KMS-11 (cell line): ENCODE measurements at regions not wholly inside any gene's neighbourhood (a gene's known extent, or its start where the extent isn't known, plus 50 kb on each side); places are given as distances from the start of the nearest gene placed in this dataset.
"Not testable (repeated sequence)": the region's sequence is repeated elsewhere in the genome, so short reads cannot be mapped to it uniquely, and the experiment has no call there.

Experiments
- H2AFZ ChIP-seq: fragments of 200-600 bp; sonication (generic); 2 replicates; pipeline ENCODE4 v1.6.1; 2016; ENCODE audit warnings: antibody characterized with exemption, mixed run types, low read depth
- H3K27ac ChIP-seq: fragments of 200-600 bp; sonication (generic); 2 replicates; pipeline ENCODE4 v1.6.1; 2016; ENCODE audit warnings: mild to moderate bottlenecking, mixed run types
- H3K27me3 ChIP-seq: fragments of 200-600 bp; sonication (generic); 2 replicates; pipeline ENCODE4 v1.6.1; 2017; ENCODE audit warnings: mild to moderate bottlenecking, low read depth, mixed run types, moderate library complexity; ENCODE audit not compliant: insufficient read depth
- H3K36me3 ChIP-seq: fragments of 200-600 bp; sonication (generic); 2 replicates; pipeline ENCODE4 v1.6.1; 2017; ENCODE audit warnings: mild to moderate bottlenecking, mixed run types; ENCODE audit not compliant: insufficient read depth
- H3K4me1 ChIP-seq: fragments of 200-600 bp; sonication (generic); 2 replicates; pipeline ENCODE4 v1.6.1; 2016; ENCODE audit warnings: mild to moderate bottlenecking, low read depth, mixed run types; ENCODE audit not compliant: poor library complexity, severe bottlenecking
- H3K4me2 ChIP-seq: fragments of 200-600 bp; sonication (generic); 2 replicates; pipeline ENCODE4 v1.7.0; 2016; ENCODE audit warnings: mild to moderate bottlenecking, mixed run types
- H3K4me3 ChIP-seq: fragments of 200-600 bp; sonication (generic); IDR thresholded peaks from 2 replicates; pipeline ENCODE4 v1.6.1; 2017; ENCODE audit warnings: low read depth, low read length, mixed read lengths; ENCODE audit not compliant: insufficient read depth
- H3K79me2 ChIP-seq: fragments of 200-600 bp; sonication (generic); 2 replicates; pipeline ENCODE4 v1.6.1; 2016; ENCODE audit warnings: low read depth, mixed run types; ENCODE audit not compliant: insufficient read depth
- H3K9ac ChIP-seq: fragments of 200-600 bp; sonication (generic); 2 replicates; pipeline ENCODE4 v1.6.1; 2016; ENCODE audit warnings: mild to moderate bottlenecking, mixed run types
- H4K20me1 ChIP-seq: fragments of 200-600 bp; sonication (generic); 2 replicates; pipeline ENCODE4 v1.6.1; 2016; ENCODE audit warnings: mild to moderate bottlenecking, mixed run types; ENCODE audit not compliant: insufficient read depth
- TF ChIP-seq, protein P1 (sequence below): fragments of 200-600 bp; sonication (generic); conservative IDR thresholded peaks from 2 replicates; pipeline ENCODE4 v1.6.1; 2017; ENCODE audit warnings: low read depth, mild to moderate bottlenecking, antibody characterized with exemption, low read length, moderate library complexity, mixed read lengths

DNA sequence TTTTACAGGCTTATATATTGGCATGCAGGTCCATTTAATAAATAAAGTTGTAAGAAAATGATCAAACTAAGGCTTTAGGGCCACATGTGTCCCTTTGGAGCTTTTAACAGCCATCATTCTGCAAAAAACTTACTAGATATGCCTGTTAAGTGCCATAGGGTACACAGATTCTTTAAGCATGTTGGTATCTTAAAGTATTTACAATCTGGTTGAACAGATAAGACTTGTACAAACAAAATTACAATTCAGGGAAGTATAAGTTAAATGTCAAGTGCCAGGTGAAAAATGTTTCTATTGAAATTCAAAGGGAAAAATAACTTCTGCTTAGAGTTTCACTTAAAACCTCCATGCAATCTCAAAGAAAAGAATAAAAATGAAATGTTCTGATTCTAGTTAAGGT lies 558.4 kb upstream of the ST8SIA4 start:
- H3K36me3 ChIP-seq: no peaks in the 10 kb centered on the region
- no peaks in the 10 kb centered on the region for H3K27me3 ChIP-seq
- no peaks in the 10 kb centered on the region for H4K20me1 ChIP-seq
- H3K27ac ChIP-seq: no peak overlapping the region
- peaks cover 3% of the 10 kb centered on the region for H3K4me1 ChIP-seq
- H2AFZ ChIP-seq: no peak overlapping the region
- no peaks in the 10 kb centered on the region for H3K79me2 ChIP-seq
- no peak overlapping the region for H3K4me2 ChIP-seq
- no peak overlapping the region for H3K9ac ChIP-seq
- TF ChIP-seq, protein P1, sequence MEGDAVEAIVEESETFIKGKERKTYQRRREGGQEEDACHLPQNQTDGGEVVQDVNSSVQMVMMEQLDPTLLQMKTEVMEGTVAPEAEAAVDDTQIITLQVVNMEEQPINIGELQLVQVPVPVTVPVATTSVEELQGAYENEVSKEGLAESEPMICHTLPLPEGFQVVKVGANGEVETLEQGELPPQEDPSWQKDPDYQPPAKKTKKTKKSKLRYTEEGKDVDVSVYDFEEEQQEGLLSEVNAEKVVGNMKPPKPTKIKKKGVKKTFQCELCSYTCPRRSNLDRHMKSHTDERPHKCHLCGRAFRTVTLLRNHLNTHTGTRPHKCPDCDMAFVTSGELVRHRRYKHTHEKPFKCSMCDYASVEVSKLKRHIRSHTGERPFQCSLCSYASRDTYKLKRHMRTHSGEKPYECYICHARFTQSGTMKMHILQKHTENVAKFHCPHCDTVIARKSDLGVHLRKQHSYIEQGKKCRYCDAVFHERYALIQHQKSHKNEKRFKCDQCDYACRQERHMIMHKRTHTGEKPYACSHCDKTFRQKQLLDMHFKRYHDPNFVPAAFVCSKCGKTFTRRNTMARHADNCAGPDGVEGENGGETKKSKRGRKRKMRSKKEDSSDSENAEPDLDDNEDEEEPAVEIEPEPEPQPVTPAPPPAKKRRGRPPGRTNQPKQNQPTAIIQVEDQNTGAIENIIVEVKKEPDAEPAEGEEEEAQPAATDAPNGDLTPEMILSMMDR: no peak
- H3K4me3 ChIP-seq: no peak overlapping the region

DNA sequence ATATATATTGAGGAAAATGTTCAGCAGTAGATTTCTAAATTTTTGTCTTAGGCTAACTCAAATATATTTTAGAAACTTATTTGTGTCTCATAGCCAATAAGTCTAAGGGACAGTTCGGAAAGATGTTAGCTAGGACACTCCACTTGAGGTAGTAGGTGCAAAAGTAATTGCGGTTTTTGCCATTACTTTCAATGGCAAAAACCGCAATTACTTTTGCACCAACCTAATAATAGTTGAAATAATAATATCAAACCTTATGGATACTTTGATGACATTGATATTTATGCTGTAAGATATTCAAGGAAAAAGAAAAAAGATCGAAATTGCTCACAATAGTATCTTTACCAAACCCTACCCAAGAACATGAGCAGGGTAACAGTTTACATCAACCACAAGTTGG lies 555.5 kb upstream of the ST8SIA4 start:
- H2AFZ ChIP-seq: no peak overlapping the region
- H3K79me2 ChIP-seq: no peaks in the 10 kb centered on the region
- no peak overlapping the region for H3K4me3 ChIP-seq
- no peak overlapping the region for H3K4me2 ChIP-seq
- TF ChIP-seq, protein P1: no peak
- H3K9ac ChIP-seq: no peak overlapping the region
- no peak overlapping the region for H3K27ac ChIP-seq
- H3K27me3 ChIP-seq: no peaks in the 10 kb centered on the region
- no peaks in the 10 kb centered on the region for H3K36me3 ChIP-seq
- no peaks in the 10 kb centered on the region for H3K4me1 ChIP-seq
- H4K20me1 ChIP-seq: no peaks in the 10 kb centered on the region

GRCh38 chr5:101455851-101456250 lies 552.8 kb upstream of the ST8SIA4 start:
- no peak overlapping the region for H3K4me2 ChIP-seq
- H3K4me1 ChIP-seq: no peaks in the 10 kb centered on the region
- no peak overlapping the region for H3K9ac ChIP-seq
- TF ChIP-seq, protein P1: no peak
- no peaks in the 10 kb centered on the region for H4K20me1 ChIP-seq
- H3K79me2 ChIP-seq: no peaks in the 10 kb centered on the region
- no peaks in the 10 kb centered on the region for H3K36me3 ChIP-seq
- H3K27ac ChIP-seq: no peak overlapping the region
- no peak overlapping the region for H2AFZ ChIP-seq
- no peak overlapping the region for H3K4me3 ChIP-seq
- H3K27me3 ChIP-seq: no peaks in the 10 kb centered on the region

- no peaks in the 10 kb centered on the region for H3K36me3 ChIP-seq
- H3K9ac ChIP-seq: no peak overlapping the region
- no peak overlapping the region for H3K27ac ChIP-seq
- H3K4me1 ChIP-seq: no peaks in the 10 kb centered on the region
- TF ChIP-seq, protein P1: no peak
- no peaks in the 10 kb centered on the region for H4K20me1 ChIP-seq
- H3K79me2 ChIP-seq: no peaks in the 10 kb centered on the region
- H3K4me2 ChIP-seq: no peak overlapping the region
- no peak overlapping the region for H2AFZ ChIP-seq
- H3K4me3 ChIP-seq: no peak overlapping the region
- no peaks in the 10 kb centered on the region for H3K27me3 ChIP-seq
These were observed 552.0 kb upstream of the ST8SIA4 start for GRCh38 chr5:101455048-101455447.

DNA sequence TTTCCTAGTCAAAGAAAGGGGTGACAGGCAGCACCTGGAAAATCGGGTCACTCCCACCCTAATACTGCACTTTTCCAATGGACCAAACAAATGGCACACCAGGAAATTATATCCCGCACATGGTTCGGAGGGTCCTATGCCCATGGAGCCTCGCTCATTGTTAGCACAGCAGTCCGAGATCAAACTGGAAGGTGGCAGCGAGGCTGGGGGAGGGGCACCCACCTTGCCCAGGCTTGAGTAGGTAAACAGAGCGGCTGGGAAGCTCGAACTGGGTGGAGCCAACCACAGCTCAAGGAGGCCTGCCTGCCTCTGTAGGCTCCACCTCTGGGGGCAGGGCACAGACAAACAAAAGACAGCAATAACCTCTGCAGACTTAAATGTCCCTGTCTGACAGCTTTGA lies 539.2 kb upstream of the ST8SIA4 start:
- not testable (repeated sequence) for H3K27ac ChIP-seq, H3K79me2 ChIP-seq, H2AFZ ChIP-seq, H3K4me2 ChIP-seq, H3K4me3 ChIP-seq, H3K9ac ChIP-seq, H3K36me3 ChIP-seq, H3K27me3 ChIP-seq, H4K20me1 ChIP-seq
- peaks cover 24% of the 10 kb centered on the region for H3K4me1 ChIP-seq
